H1 (cell line): ENCODE measurements at regions not wholly inside any gene's neighbourhood (a gene's known extent, or its start where the extent isn't known, plus 50 kb on each side); places are given as distances from the start of the nearest gene placed in this dataset.

Experiments used
- CTCF ChIA-PET: fragments of 300-600 bp; sonication (Branson Sonifier 250); formaldehyde crosslinking; loops from one replicate; lab custom pipeline; 2021; ENCODE audit not compliant: partially characterized antibody; lab: Charles Lee
- POLR2A ChIA-PET: fragments of 300-600 bp; sonication (Branson Sonifier 250); formaldehyde crosslinking; loops from one replicate; lab custom pipeline; 2021; ENCODE audit warnings: inconsistent platforms; ENCODE audit not compliant: partially characterized antibody; lab: Charles Lee
- DNase-seq, 2 experiments: peaks; one replicate each; pipeline versions ENCODE4 v3.0.0 to v3.0.0-alpha.2; 2010 to 2022; ENCODE audit warnings: low spot score in 2 of 2, low read depth in 1 of 2, mixed read lengths in 1 of 2
- FAIRE-seq: peaks from 2 replicates; lab custom pipeline; 2011; peaks lifted over from hg19 to GRCh38; lab: Jason Lieb, UNC
- H2AFZ ChIP-seq: 2 replicates; pipeline ENCODE4 v1.8.1; 2012; ENCODE audit warnings: low read length, inconsistent platforms
- H2AK5ac ChIP-seq: 2 replicates; pipeline ENCODE4 v1.6.1; 2013; ENCODE audit warnings: low read depth, low read length
- H2BK120ac ChIP-seq: replicated peaks from 2 replicates; pipeline ENCODE3; 2013; ENCODE audit warnings: low read depth, low read length, inconsistent platforms
- H2BK12ac ChIP-seq: 2 replicates; pipeline ENCODE4 v1.6.1; 2013; ENCODE audit warnings: low read depth, low read length
- H2BK15ac ChIP-seq: 2 replicates; pipeline ENCODE4 v1.6.1; 2013; ENCODE audit warnings: low read length
- H2BK20ac ChIP-seq: 2 replicates; pipeline ENCODE4 v1.6.1; 2013; ENCODE audit warnings: low read length
- H2BK5ac ChIP-seq: 2 replicates; pipeline ENCODE4 v1.6.1; 2013; ENCODE audit warnings: low read depth, low read length
- H3K14ac ChIP-seq: 2 replicates; pipeline ENCODE4 v1.6.1; 2013; ENCODE audit warnings: inconsistent platforms; ENCODE audit not compliant: insufficient read length
- H3K18ac ChIP-seq: 2 replicates; pipeline ENCODE4 v1.6.1; 2013; ENCODE audit warnings: low read length; ENCODE audit errors: extremely low read depth
- H3K23ac ChIP-seq: 2 replicates; pipeline ENCODE4 v1.6.1; 2013; ENCODE audit warnings: inconsistent platforms; ENCODE audit not compliant: insufficient read length
- H3K23me2 ChIP-seq: 2 replicates; pipeline ENCODE4 v1.6.1; 2013; ENCODE audit warnings: low read depth, low read length
- H3K27ac ChIP-seq: 2 replicates; pipeline ENCODE4 v1.6.1; 2011; ENCODE audit warnings: low read depth, low read length, inconsistent platforms
- H3K27me3 ChIP-seq, 4 experiments: replicated peaks in 1 of 4; 1 replicate in 1 of 4; 2 replicates in 3 of 4; pipeline versions ENCODE4 v1.6.1 to v1.8.1; 2011 to 2013; ENCODE audit warnings: low read length in 3 of 4, mild to moderate bottlenecking in 3 of 4, inconsistent platforms in 2 of 4, mixed read lengths in 2 of 4, moderate library complexity in 1 of 4; ENCODE audit not compliant: control insufficient read depth in 3 of 4, insufficient read depth in 3 of 4; ENCODE audit errors: extremely low read depth in 1 of 4
- H3K36me3 ChIP-seq, 4 experiments: 2 replicates each; pipeline versions ENCODE4 v1.6.1 to v1.8.1; 2011 to 2013; ENCODE audit warnings: mild to moderate bottlenecking in 4 of 4, low read length in 3 of 4, moderate library complexity in 2 of 4, control low read depth in 1 of 4, inconsistent platforms in 1 of 4; ENCODE audit not compliant: insufficient read depth in 4 of 4, control insufficient read depth in 2 of 4
- H3K4ac ChIP-seq: replicated peaks from 2 replicates; pipeline ENCODE3; 2013; ENCODE audit warnings: low read length, low read depth, mixed read lengths, inconsistent platforms; ENCODE audit not compliant: insufficient read length
- H3K4me1 ChIP-seq, 4 experiments: replicated peaks in 1 of 4; 1 replicate in 1 of 4; 2 replicates in 3 of 4; pipeline versions ENCODE4 v1.6.1 to v1.8.1; 2011 to 2013; ENCODE audit warnings: low read length in 3 of 4, inconsistent platforms in 2 of 4, mixed read lengths in 1 of 4; ENCODE audit not compliant: insufficient read depth in 4 of 4, control insufficient read depth in 3 of 4
- H3K4me2 ChIP-seq, 2 experiments: 2 replicates each; pipeline versions ENCODE4 v1.6.1 to v1.8.1; 2011 to 2013; ENCODE audit warnings: low read depth in 2 of 2, low read length in 2 of 2, control low read depth in 1 of 2, inconsistent platforms in 1 of 2, mild to moderate bottlenecking in 1 of 2; ENCODE audit not compliant: insufficient read depth in 1 of 2
- H3K4me3 ChIP-seq, 4 experiments: fragments of 200-600, 300-600 bp in 1 of 4; sonication (generic), shearing (Covaris generic), sonication (Bioruptor Twin) in 1 of 4; 2 replicates each; pipeline versions ENCODE4 v1.5.1 to v1.8.1; 2011 to 2016; ENCODE audit warnings: low read length in 4 of 4, low read depth in 3 of 4, control low read depth in 2 of 4, inconsistent platforms in 2 of 4, mild to moderate bottlenecking in 2 of 4, mixed read lengths in 1 of 4, moderate library complexity in 1 of 4; ENCODE audit not compliant: insufficient read depth in 2 of 4; ENCODE audit errors: extremely low read depth in 1 of 4
- H3K56ac ChIP-seq: replicated peaks from 2 replicates; pipeline ENCODE3; 2013; ENCODE audit warnings: low read depth, mild to moderate bottlenecking, mixed read lengths, low read length, inconsistent platforms; ENCODE audit not compliant: insufficient read length
- H3K79me1 ChIP-seq: 2 replicates; pipeline ENCODE4 v1.6.1; 2013; ENCODE audit warnings: low read depth, low read length, control low read depth
- H3K79me2 ChIP-seq, 2 experiments: 2 replicates each; pipeline versions ENCODE4 v1.6.1 to v1.8.1; 2012 to 2013; ENCODE audit warnings: low read length in 2 of 2, mild to moderate bottlenecking in 2 of 2, inconsistent platforms in 1 of 2; ENCODE audit not compliant: insufficient read depth in 2 of 2, control insufficient read depth in 1 of 2
- H3K9ac ChIP-seq, 4 experiments: replicated peaks in 1 of 4; 1 replicate in 1 of 4; 2 replicates in 3 of 4; pipeline versions ENCODE4 v1.6.1 to v1.8.1; 2011 to 2013; ENCODE audit warnings: low read depth in 3 of 4, low read length in 3 of 4, control low read depth in 2 of 4, mild to moderate bottlenecking in 2 of 4, moderate library complexity in 2 of 4, inconsistent platforms in 1 of 4; ENCODE audit errors: extremely low read depth in 1 of 4
- H3K9me3 ChIP-seq, 2 experiments: 2 replicates each; pipeline versions ENCODE4 v1.6.1 to v1.8.1; 2012 to 2013; ENCODE audit warnings: mild to moderate bottlenecking in 2 of 2, moderate library complexity in 2 of 2, control low read depth in 1 of 2, inconsistent platforms in 1 of 2, low read depth in 1 of 2, low read length in 1 of 2, mixed read lengths in 1 of 2; ENCODE audit not compliant: insufficient read depth in 2 of 2
- H4K20me1 ChIP-seq, 2 experiments: replicated peaks in 1 of 2; 2 replicates each; pipeline versions ENCODE3 to v1.8.1; 2011 to 2013; ENCODE audit warnings: inconsistent platforms in 2 of 2, low read length in 2 of 2, mild to moderate bottlenecking in 1 of 2; ENCODE audit not compliant: insufficient read depth in 2 of 2, control insufficient read depth in 1 of 2
- H4K5ac ChIP-seq: 2 replicates; pipeline ENCODE4 v1.6.1; 2013; ENCODE audit warnings: low read length, low read depth, mixed read lengths, inconsistent platforms; ENCODE audit not compliant: insufficient read length
- H4K8ac ChIP-seq: 2 replicates; pipeline ENCODE4 v1.8.0; 2013; ENCODE audit warnings: mild to moderate bottlenecking, moderate library complexity, low read length, inconsistent platforms; ENCODE audit not compliant: insufficient read depth; ENCODE audit errors: extremely low read depth
- H4K91ac ChIP-seq: replicated peaks from 2 replicates; pipeline ENCODE3; 2013; ENCODE audit warnings: low read length, mixed read lengths, inconsistent platforms; ENCODE audit not compliant: insufficient read length
- CTCF ChIP-seq, 3 experiments: IDR thresholded peaks; 1 replicate in 2 of 3; 2 replicates in 1 of 3; pipeline versions ENCODE4 v1.5.1 to v1.6.1; 2011; ENCODE audit warnings: low read length in 3 of 3, mild to moderate bottlenecking in 3 of 3, inconsistent platforms in 2 of 3, low read depth in 1 of 3, moderate library complexity in 1 of 3; ENCODE audit not compliant: insufficient read depth in 1 of 3; ENCODE audit errors: control extremely low read depth in 1 of 3
- POLR2AphosphoS5 ChIP-seq: IDR thresholded peaks from 2 replicates; pipeline ENCODE4 v1.6.1; 2011; ENCODE audit warnings: low read depth, low read length
- RAD21 ChIP-seq, 2 experiments: IDR thresholded peaks in 1 of 2; conservative IDR thresholded peaks in 1 of 2; 2 replicates each; pipeline ENCODE4 v1.6.1; 2011; ENCODE audit warnings: low read depth in 2 of 2, low read length in 2 of 2, improper control_type of control experiment in 1 of 2, inconsistent platforms in 1 of 2, mild to moderate bottlenecking in 1 of 2, moderate library complexity in 1 of 2
- WGBS, 2 experiments: shearing (Covaris generic) in 1 of 2; methylation state at CpG; one replicate each; pipeline versions ENCODE4 v1.1.6 to v1.1.7; 2013 to 2015; ENCODE audit warnings: low lambda C conversion rate in 2 of 2, mixed read lengths in 2 of 2, inconsistent platforms in 1 of 2, low coverage in 1 of 2, missing lambda C conversion rate in 1 of 2; ENCODE audit not compliant: insufficient replicate concordance in 2 of 2, insufficient coverage in 1 of 2, insufficient read length in 1 of 2; ENCODE audit errors: extremely low coverage in 1 of 2, missing lambda C conversion rate in 1 of 2; 5-methylcytosine and 5-hydroxymethylcytosine counted together

- 86% methylated on average over 14 of the region's 14 CpGs; no CpG with 5 or more reads in 1 of the 2 experiments for WGBS, 2 experiments
- H2BK120ac ChIP-seq: no peak overlapping the region
Observed at GRCh38 chr15:92316586-92317295, 76.9 kb upstream of the ST8SIA2 start.

More at GRCh38 chr15:92316586-92317295, 76.9 kb upstream of the ST8SIA2 start:
- DNase-seq: no peak
- Histone ChIP-seq H3K36me3 (no peaks in the 10 kb centered on the region), H3K56ac (no peak overlapping the region), H4K8ac (no peak overlapping the region), H3K23me2 (no peaks in the 10 kb centered on the region), H3K4me1 (no peaks in the 10 kb centered on the region), H3K23ac (no peak overlapping the region)
- CTCF ChIA-PET: interaction anchor here (0.6 to 2.1 kb wide), 27 partner anchors 8 to 232 kb away, joined by 3 to 15 read pairs (median 4); no protein-coding TSS in a partner anchor
- TF ChIP-seq RAD21 (IDR thresholded peaks at IDR 0.05 in 1 of 2, conservative IDR thresholded peaks at IDR 0.05 in 1 of 2; ENCODE audit: low read depth in 2 of 2, low read length in 2 of 2): peak; percentile 38 to 53
- TF ChIP-seq CTCF (IDR thresholded peaks at IDR 0.05; ENCODE audit: control extremely low read depth in 1 of 3, insufficient read depth in 1 of 3, low read depth in 1 of 3, low read length in 3 of 3): peak in 2 of 3 experiments; percentile 44 to 65; a peak in 3 of 4 replicates
- no peak for TF ChIP-seq POLR2AphosphoS5
- TF ChIP-seq, all 59 proteins: peak for 2
- H2BK20ac ChIP-seq: no peak overlapping the region
- H3K4me2 ChIP-seq: no peak overlapping the region
- POLR2A ChIA-PET: no interaction called here
- H3K4ac ChIP-seq: no peak overlapping the region
- H3K9ac ChIP-seq: no peak overlapping the region
- no peak overlapping the region for H2BK5ac ChIP-seq
- no peak overlapping the region for H4K91ac ChIP-seq
- H2BK15ac ChIP-seq: no peak overlapping the region
- no peak overlapping the region for H2BK12ac ChIP-seq
- no peak overlapping the region for H2AFZ ChIP-seq
- H3K18ac ChIP-seq: no peak overlapping the region
- no peak overlapping the region for H3K4me3 ChIP-seq
- H3K27ac ChIP-seq: no peak overlapping the region
- no peak overlapping the region for H3K14ac ChIP-seq
- H3K9me3 ChIP-seq: no peaks in the 10 kb centered on the region
- no peaks in the 10 kb centered on the region for H3K79me2 ChIP-seq
- H4K5ac ChIP-seq: no peak overlapping the region
- no peaks in the 10 kb centered on the region for H3K27me3 ChIP-seq
- H2AK5ac ChIP-seq: no peak overlapping the region
- FAIRE-seq: no peak
- H3K79me1 ChIP-seq: no peaks in the 10 kb centered on the region
- H4K20me1 ChIP-seq: no peaks in the 10 kb centered on the region
